ENCODE measurements at regions not wholly inside any gene's neighbourhood (a gene's known extent, or its start where the extent isn't known, plus 50 kb on each side); places are given as distances from the start of the nearest gene placed in this dataset.

DNA sequence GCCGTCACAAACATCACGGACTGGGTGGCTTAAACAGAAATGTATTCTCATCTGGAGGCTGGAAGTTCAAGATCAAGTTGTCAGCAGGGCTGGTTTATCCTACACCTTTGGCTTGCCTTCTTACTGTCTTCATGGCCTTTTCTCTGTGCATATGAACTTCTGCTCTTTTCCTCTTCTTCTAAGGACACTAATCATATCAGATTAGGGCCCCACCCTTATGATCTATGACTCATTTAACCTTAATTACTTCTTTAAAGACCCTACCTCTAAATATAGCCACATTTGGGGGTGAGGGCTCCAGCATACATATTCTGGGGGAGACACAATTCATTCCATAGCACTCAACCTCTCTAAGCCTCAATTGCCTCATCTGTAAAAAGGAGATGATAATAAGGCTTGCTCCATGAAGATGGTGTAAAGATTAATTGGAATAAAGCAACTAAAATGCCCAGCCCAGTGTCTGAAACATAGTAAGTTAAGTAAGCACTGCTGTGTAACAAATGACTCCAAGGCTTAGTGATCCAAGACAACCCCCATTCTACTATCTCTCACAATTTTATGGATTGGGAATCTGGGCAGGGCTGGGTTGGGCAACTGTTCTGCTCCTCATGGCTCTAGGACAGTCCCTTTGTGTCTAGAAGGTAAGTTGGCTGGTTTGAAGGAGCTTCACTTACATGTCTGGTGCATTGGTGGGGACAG lies 119.8 kb downstream of the BANF2 start:
- WGBS, 3 donors, result 89 to 98% (median 96%) methylated on average over 2 of the region's 2 CpGs
- no peaks in the 10 kb centered on the region for H3K27me3 ChIP-seq
- intact Hi-C loops (cut with DNase I), result no loop called here

DNA sequence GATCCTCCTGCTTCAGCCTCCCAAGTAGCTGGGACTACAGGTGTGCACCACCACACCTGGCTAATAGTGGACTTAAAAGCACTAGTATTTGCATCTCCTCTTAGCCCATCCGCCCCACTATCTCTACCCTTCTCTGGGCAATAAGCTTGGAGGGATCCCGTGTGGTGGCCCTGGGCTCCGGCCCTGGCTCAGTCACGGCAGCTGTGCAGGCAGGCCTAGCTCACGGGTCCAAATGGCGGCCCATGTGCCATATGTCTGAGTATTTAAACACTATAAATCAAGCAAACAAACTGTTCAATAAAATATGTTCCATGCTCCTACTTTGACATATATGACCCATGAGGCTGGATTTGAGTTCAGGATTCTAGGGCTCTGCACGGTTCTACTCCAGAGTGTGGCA lies 118.4 kb downstream of the BANF2 start:
- 93 to 99% (median 95%) methylated on average over 7 of the region's 7 CpGs for WGBS, 3 donors
- intact Hi-C loops (cut with DNase I), result no loop called here
- Histone ChIP-seq H3K4me1 (ENCODE audit: insufficient read depth) (peaks cover 3% of the 10 kb centered on the region), H3K27ac (no peak overlapping the region), H3K4me3 (no peak overlapping the region), H3K9me3 (no peaks in the 10 kb centered on the region), H3K27me3 (no peaks in the 10 kb centered on the region), H3K36me3 (no peaks in the 10 kb centered on the region)
- no peak for TF ChIP-seq CTCF (IDR thresholded peaks at IDR 0.05)
- no peak for TF ChIP-seq POLR2A (IDR thresholded peaks at IDR 0.05)
- TF ChIP-seq EP300 (IDR thresholded peaks at IDR 0.05), result no peak
- DNase-seq, result no peak

More for the DNA sequence above, 119.8 kb downstream of the BANF2 start:
- no peaks in the 10 kb centered on the region for H3K9me3 ChIP-seq
- H3K36me3 ChIP-seq, result no peaks in the 10 kb centered on the region
- no peak overlapping the region for H3K4me3 ChIP-seq
- TF ChIP-seq CTCF (IDR thresholded peaks at IDR 0.05) (no peak), POLR2A (IDR thresholded peaks at IDR 0.05) (no peak), EP300 (IDR thresholded peaks at IDR 0.05) (no peak)
- DNase-seq, result no peak
- peaks cover 3% of the 10 kb centered on the region for H3K4me1 ChIP-seq (ENCODE audit: insufficient read depth)
- H3K27ac ChIP-seq, result no peak overlapping the region

- Histone ChIP-seq H3K4me1 (ENCODE audit: insufficient read depth) (peaks cover 1% of the 10 kb centered on the region), H3K27me3 (no peaks in the 10 kb centered on the region), H3K9me3 (no peaks in the 10 kb centered on the region), H3K36me3 (no peaks in the 10 kb centered on the region), H3K27ac (no peak overlapping the region), H3K4me3 (no peak overlapping the region)
- TF ChIP-seq CTCF (IDR thresholded peaks at IDR 0.05) (no peak), EP300 (IDR thresholded peaks at IDR 0.05) (no peak), POLR2A (IDR thresholded peaks at IDR 0.05) (no peak)
- intact Hi-C loops (cut with DNase I), result no loop called here
- 92 to 97% (median 93%) methylated on average over 13 of the region's 13 CpGs for whole genome bisulfite sequencing, 3 donors
- DNase-seq, result no peak
These were observed 117.2 kb downstream of the BANF2 start for GRCh38 chr20:17816804-17817587.

DNA sequence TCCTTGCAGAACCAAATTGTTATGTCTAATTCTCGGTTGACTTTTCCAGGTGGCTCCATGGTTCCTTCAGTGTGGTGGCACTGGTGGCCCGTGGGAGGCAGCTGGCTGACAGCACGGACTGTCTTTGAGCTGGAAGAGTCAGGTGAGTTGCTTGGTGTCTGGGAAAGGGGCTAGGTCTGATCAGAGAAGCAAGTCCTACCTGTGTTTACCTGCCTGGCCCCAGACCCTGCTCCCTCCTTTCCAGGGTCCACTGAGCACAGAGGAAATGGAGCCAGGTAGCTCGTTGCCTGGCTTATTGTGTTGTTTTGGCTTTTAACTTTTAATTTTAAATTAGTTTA lies 111.8 kb downstream of the BANF2 start:
- Histone ChIP-seq H3K27ac (no peak overlapping the region), H3K27me3 (no peaks in the 10 kb centered on the region), H3K36me3 (no peaks in the 10 kb centered on the region), H3K4me3 (no peak overlapping the region), H3K4me1 (ENCODE audit: insufficient read depth) (peaks cover 10% of the 10 kb centered on the region), H3K9me3 (no peaks in the 10 kb centered on the region)
- 81 to 88% (median 87%) methylated on average over 4 of the region's 4 CpGs for WGBS, 3 donors
- no peak for DNase-seq
- intact Hi-C loops (cut with DNase I), result no loop called here
- no peak for TF ChIP-seq EP300 (IDR thresholded peaks at IDR 0.05)
- no peak for TF ChIP-seq POLR2A (IDR thresholded peaks at IDR 0.05)
- TF ChIP-seq CTCF (IDR thresholded peaks at IDR 0.05), result no peak
